ENCODE measurements at regions not wholly inside any gene's neighbourhood (a gene's known extent, or its start where the extent isn't known, plus 50 kb on each side); places are given as distances from the start of the nearest gene placed in this dataset.
"Not testable (repeated sequence)": the region's sequence is repeated elsewhere in the genome, so short reads cannot be mapped to it uniquely, and the experiment has no call there.

GRCh38 chr17:22405080-22405479 lies 712.8 kb downstream of the KCNJ18 start:
- H3K27ac ChIP-seq: not testable (repeated sequence)

- TF ChIP-seq CTCF (IDR thresholded peaks at IDR 0.05) (no peak), ZFX (IDR thresholded peaks at IDR 0.05; ENCODE audit: borderline replicate concordance) (no peak)
- no peak overlapping the region for H3K27ac ChIP-seq
These were observed 716.9 kb downstream of the KCNJ18 start for GRCh38 chr17:22409160-22409751.

GRCh38 chr17:22410136-22410535 lies 717.8 kb downstream of the KCNJ18 start:
- H3K27ac ChIP-seq: no peak overlapping the region
- TF ChIP-seq ZFX (IDR thresholded peaks at IDR 0.05; ENCODE audit: borderline replicate concordance) (no peak), CTCF (IDR thresholded peaks at IDR 0.05) (no peak)

GRCh38 chr17:22411185-22411784 lies 719.0 kb downstream of the KCNJ18 start:
- no peak overlapping the region for H3K27ac ChIP-seq
- TF ChIP-seq ZFX (IDR thresholded peaks at IDR 0.05; ENCODE audit: borderline replicate concordance) (no peak), CTCF (IDR thresholded peaks at IDR 0.05) (no peak)

- no peak overlapping the region for H3K27ac ChIP-seq
- TF ChIP-seq ZFX (IDR thresholded peaks at IDR 0.05; ENCODE audit: borderline replicate concordance) (no peak), CTCF (IDR thresholded peaks at IDR 0.05) (no peak)
These were observed 743.1 kb downstream of the KCNJ18 start for GRCh38 chr17:22435231-22435974.

GRCh38 chr17:22441776-22442175 lies 749.5 kb downstream of the KCNJ18 start:
- TF ChIP-seq CTCF (IDR thresholded peaks at IDR 0.05) (no peak), ZFX (IDR thresholded peaks at IDR 0.05; ENCODE audit: borderline replicate concordance) (no peak)
- no peak overlapping the region for H3K27ac ChIP-seq

- H3K27ac ChIP-seq: no peak overlapping the region
- TF ChIP-seq CTCF (IDR thresholded peaks at IDR 0.05) (no peak), ZFX (IDR thresholded peaks at IDR 0.05; ENCODE audit: borderline replicate concordance) (no peak)
These were observed 750.7 kb downstream of the KCNJ18 start for GRCh38 chr17:22443061-22443460.
